GM18873 (cell line): ENCODE measurements at regions not wholly inside any gene's neighbourhood (a gene's known extent, or its start where the extent isn't known, plus 50 kb on each side); places are given as distances from the start of the nearest gene placed in this dataset.

ENCODE experiments used
- ATAC-seq: cut with Tn5 transposase; IDR thresholded peaks from one replicate; pipeline ENCODE4 v1.9.1; 2021; ENCODE audit warnings: mild to moderate bottlenecking, moderate library complexity, moderate number of reproducible peaks; ENCODE audit not compliant: unreplicated experiment, low FRiP score

DNA sequence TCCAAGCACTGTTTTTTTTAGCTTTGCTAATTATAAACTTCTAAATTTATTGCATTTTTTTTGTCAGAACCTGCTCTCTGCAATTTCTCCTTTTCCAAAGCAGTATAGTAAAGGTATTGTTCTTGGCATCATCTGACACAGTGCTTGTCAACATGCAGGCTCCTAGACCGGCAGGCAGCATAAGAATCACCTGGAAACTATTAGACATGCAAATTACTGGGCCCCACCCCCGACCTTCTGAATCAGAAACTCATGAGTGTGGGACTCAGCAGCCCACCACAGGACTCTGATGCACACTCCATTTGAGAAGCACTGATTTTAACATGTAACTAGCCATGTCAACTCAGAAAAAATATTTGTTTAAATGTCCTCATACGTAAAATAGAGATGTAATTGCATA is 551.1 kb upstream of the CELF4 start:
- no peak for ATAC-seq

GRCh38 chr18:38115201-38115600 is 549.6 kb upstream of the CELF4 start:
- no peak for ATAC-seq

GRCh38 chr18:38087538-38087937 is 521.9 kb upstream of the CELF4 start:
- ATAC-seq = no peak

DNA sequence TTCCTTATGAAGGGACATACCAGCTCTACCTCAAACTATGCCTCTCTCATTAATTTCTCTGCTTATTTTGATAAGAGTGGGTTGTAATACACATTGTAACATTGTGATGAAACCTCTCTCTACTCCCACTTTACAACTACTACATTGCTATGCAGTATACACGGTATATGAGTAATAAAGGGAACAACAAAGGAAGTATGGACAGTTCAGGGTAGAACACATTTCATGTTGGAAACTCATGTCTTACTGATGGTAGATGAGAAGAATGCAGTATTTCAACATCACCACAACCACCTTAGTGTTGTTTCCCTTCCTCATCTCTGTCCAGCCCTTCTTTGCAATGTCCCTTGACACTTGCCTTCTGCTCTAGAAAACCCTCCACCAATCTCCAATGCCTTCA is 515.9 kb upstream of the CELF4 start:
- ATAC-seq = no peak

- ATAC-seq = no peak
Observed at GRCh38 chr18:38077229-38077628, 511.6 kb upstream of the CELF4 start.

- ATAC-seq = no peak
Observed at GRCh38 chr18:38076346-38077070, 510.9 kb upstream of the CELF4 start.

- no peak for ATAC-seq
Observed at GRCh38 chr18:38074298-38074876, 508.8 kb upstream of the CELF4 start.

- no peak for ATAC-seq
Observed at GRCh38 chr18:38067821-38068220, 502.2 kb upstream of the CELF4 start.

DNA sequence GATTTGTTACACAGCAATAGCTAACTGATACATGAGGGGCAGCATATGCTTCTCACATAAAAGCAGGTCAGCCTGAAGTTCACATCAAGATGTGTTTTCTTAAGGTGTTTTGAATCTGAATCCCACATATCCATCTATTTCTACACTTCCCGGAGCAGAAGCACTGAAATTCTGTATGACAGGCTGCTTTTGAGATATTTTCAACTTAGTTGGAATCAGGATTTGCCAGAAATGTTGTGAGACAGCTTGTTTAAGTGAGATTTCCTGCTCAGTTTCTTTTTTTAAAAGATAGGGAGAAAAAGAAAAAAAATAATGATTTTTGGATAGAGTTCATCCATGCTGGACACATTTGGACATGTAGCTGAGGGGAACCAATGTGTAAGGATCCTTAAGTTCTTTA is 501.5 kb upstream of the CELF4 start:
- no peak for ATAC-seq

GRCh38 chr18:38052879-38053590 is 487.4 kb upstream of the CELF4 start:
- ATAC-seq = no peak

DNA sequence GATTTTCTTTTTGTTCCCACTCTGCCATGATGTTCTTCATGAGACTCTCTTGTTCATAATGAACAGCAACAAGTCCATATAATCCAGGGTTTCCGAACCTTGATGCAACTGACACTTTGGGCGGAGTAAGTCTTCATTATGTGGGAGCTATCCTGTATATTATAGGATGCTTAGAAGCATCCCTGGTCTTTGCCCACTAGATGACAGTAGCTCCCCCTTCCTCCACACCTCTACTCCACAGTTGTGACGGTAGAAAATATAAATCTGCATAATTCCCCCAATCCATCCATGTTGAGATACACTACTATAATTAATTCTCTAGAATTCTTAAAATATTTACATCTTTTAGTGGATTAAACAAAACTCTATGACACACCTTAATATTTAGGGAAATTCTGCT is 482.2 kb upstream of the CELF4 start:
- ATAC-seq = no peak

GRCh38 chr18:38046651-38047050 is 481.1 kb upstream of the CELF4 start:
- ATAC-seq = no peak

- ATAC-seq = no peak
Observed at GRCh38 chr18:38045845-38046244, 480.2 kb upstream of the CELF4 start.

- ATAC-seq = no peak
Observed at GRCh38 chr18:38042211-38042890, 476.8 kb upstream of the CELF4 start.

- ATAC-seq = no peak
Observed at GRCh38 chr18:38038242-38038641, 472.6 kb upstream of the CELF4 start.

DNA sequence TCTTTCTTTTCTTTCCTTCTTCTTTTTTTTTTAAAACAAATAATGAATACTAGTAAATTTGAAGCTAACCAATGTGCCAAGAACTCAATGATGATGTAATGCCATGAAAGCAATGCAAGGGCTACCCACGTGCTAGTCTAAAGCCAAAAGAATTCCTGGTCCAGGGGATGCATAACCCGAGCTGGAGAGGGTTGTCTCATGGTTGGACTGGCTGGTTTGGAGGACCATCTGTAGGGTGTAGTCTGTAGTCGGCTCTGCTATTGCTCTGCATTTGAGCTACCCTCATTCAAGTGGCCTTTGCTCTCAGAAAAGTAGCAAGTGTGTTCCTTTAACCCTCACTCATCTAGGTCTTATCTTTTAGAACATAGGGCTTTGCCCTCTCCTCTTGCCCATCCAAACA is 469.6 kb upstream of the CELF4 start:
- no peak for ATAC-seq

DNA sequence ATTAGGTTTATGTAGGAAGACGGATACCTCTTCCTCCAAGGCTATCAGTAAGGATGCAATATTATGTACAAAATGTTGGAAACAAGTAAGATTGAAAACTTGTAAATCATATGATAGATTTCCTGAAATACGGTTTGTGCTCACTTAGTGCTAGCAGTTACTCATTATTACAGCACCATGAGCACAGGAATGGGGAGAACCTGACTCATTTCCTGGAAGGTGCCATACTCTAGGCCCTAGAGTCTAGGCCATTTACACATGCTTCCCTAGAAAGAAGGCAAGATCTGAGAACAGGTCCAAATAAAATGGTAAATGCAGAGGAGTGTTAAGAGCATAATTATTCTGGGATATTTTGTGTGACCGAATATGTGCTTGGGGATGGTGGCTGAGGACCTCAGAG is 467.7 kb upstream of the CELF4 start:
- ATAC-seq = no peak

DNA sequence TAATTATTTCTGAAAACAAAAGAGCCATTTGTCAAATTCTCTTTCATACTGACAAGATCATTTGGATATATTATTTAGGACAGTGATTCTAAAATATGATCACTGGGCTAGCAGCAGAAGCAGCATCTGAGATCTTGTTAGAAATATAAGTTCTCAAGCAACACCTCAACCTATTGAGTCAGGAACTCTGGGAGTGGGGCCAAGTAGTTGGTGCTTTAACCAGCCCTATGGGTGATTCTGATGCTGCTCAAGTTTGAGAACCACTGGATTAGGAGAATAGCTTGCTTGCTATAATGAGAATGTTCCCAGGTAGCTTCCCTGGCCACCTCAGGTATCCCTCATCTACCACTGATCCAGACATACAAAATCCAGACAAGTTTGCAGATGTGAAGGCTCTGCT is 466.9 kb upstream of the CELF4 start:
- ATAC-seq = no peak

DNA sequence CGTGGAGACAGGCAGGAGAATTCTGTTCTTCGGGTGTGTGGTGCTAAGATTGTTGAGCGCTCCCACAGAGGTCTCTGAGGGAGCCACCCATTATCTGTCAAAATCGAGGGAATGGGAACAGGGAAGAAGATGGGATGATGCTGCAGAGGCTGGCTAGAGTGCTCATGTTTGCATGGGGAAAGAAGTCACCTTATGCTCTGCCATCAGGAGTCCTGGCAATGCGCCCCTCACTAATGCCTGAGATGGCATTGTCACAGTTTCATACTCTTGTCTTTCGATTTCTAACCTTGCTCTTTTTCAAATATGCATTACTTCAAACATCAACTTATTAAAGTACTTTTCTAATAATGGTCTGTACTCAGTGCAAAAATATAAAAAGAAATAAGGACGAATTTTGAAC is 463.3 kb upstream of the CELF4 start:
- no peak for ATAC-seq

GRCh38 chr18:38025433-38026038 is 459.9 kb upstream of the CELF4 start:
- ATAC-seq = no peak

DNA sequence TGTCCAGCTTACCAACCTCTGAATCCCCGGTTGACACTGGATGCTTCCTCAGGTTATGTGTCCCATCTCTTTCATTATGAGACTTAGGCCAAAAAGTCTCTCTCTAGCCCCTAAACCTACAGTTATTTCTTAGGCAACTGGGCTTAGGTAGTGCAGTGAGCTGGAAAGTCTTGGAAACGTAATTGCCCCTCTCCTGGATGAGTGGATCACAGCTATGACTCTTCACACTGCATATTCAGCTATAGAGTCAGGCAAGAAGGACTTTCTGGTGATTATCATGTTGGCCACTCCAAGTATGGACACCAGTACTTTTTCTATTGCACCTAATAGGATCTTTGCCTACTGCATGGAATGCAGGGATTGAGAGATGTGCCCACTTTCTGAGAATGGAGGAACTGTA is 458.3 kb upstream of the CELF4 start:
- no peak for ATAC-seq
